ENCODE measurements at regions not wholly inside any gene's neighbourhood (a gene's known extent, or its start where the extent isn't known, plus 50 kb on each side); places are given as distances from the start of the nearest gene placed in this dataset.

DNA sequence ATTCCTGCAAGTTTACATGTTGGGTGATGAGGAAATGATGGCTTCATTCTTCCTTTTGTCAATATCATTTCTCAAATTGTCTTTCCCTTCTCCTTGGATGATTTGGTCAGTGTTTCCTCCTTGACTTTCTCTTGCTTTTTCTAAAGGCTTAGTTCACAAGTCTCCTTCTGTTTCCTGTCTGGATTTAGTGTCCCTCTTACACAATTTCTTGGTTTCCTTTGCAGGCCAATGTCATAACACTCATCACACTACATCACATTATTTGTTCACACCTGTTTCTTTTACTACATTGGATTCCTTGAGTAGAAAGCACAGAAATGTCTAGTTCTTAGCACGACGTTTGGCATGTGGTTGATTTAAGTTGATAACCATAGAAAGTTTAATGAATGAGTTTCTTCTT lies 490.7 kb downstream of the TDRD3 start:
- TF ChIP-seq, protein P1, sequence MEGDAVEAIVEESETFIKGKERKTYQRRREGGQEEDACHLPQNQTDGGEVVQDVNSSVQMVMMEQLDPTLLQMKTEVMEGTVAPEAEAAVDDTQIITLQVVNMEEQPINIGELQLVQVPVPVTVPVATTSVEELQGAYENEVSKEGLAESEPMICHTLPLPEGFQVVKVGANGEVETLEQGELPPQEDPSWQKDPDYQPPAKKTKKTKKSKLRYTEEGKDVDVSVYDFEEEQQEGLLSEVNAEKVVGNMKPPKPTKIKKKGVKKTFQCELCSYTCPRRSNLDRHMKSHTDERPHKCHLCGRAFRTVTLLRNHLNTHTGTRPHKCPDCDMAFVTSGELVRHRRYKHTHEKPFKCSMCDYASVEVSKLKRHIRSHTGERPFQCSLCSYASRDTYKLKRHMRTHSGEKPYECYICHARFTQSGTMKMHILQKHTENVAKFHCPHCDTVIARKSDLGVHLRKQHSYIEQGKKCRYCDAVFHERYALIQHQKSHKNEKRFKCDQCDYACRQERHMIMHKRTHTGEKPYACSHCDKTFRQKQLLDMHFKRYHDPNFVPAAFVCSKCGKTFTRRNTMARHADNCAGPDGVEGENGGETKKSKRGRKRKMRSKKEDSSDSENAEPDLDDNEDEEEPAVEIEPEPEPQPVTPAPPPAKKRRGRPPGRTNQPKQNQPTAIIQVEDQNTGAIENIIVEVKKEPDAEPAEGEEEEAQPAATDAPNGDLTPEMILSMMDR (IDR thresholded peaks at IDR 0.05), result no peak
- TF ChIP-seq POLR2A (IDR thresholded peaks at IDR 0.05), result no peak

All from Peyer's patch (tissue), 4 donors.